SK-N-SH (cell line): ENCODE measurements at regions not wholly inside any gene's neighbourhood (a gene's known extent, or its start where the extent isn't known, plus 50 kb on each side); places are given as distances from the start of the nearest gene placed in this dataset.

Experiments
- CTCF ChIA-PET: fragments of 300-600, 350-600 bp; formaldehyde crosslinking; extraction: SDS; loops from one replicate; lab custom pipeline; 2021; lab: Yijun Ruan, JAX
- POLR2A ChIA-PET: fragments of 350-600 bp; sonication (Branson Sonifier 250); formaldehyde crosslinking; extraction: SDS; loops from one replicate; lab custom pipeline; 2020; ENCODE audit warnings: antibody characterized with exemption, inconsistent platforms; lab: Yijun Ruan, JAX
- DNase-seq: peaks from one replicate; pipeline ENCODE4 v3.0.0; 2012
- H2AFZ ChIP-seq: fragments of 200-600 bp; sonication (generic); 2 replicates; pipeline ENCODE4 v1.8.1; 2016; ENCODE audit warnings: antibody characterized with exemption, mild to moderate bottlenecking, low read depth
- H3F3A ChIP-seq: fragments of 200-600 bp; sonication (generic); replicated peaks from 2 replicates; pipeline ENCODE3; 2016; ENCODE audit warnings: antibody characterized with exemption, mild to moderate bottlenecking; ENCODE audit not compliant: insufficient read depth
- H3K27ac ChIP-seq, 2 experiments: fragments of 200-500 bp in 1 of 2; fragments of 200-600 bp in 1 of 2; sonication (Bioruptor generic) in 1 of 2; sonication (generic), shearing (Covaris generic) in 1 of 2; 2 replicates each; pipeline versions ENCODE4 v1.5.1 to v1.6.1; 2014 to 2016; ENCODE audit warnings: low read depth in 2 of 2, inconsistent platforms in 1 of 2, low read length in 1 of 2, mild to moderate bottlenecking in 1 of 2, mixed read lengths in 1 of 2
- H3K27me3 ChIP-seq: fragments of 200-600 bp; sonication (generic), shearing (Covaris generic); 2 replicates; pipeline ENCODE4 v1.6.1; 2016; ENCODE audit warnings: mixed run types; ENCODE audit not compliant: insufficient read depth
- H3K36me3 ChIP-seq, 2 experiments: fragments of 200-500 bp in 1 of 2; fragments of 200-600 bp in 1 of 2; sonication (Bioruptor generic) in 1 of 2; sonication (generic) in 1 of 2; replicated peaks in 1 of 2; 2 replicates each; pipeline versions ENCODE3 to v1.5.1; 2014 to 2016; ENCODE audit warnings: low read length in 1 of 2, mild to moderate bottlenecking in 1 of 2; ENCODE audit not compliant: insufficient read depth in 2 of 2, control insufficient read depth in 1 of 2
- H3K4me1 ChIP-seq, 2 experiments: fragments of 200-500 bp in 1 of 2; fragments of 200-600 bp in 1 of 2; sonication (Bioruptor generic) in 1 of 2; sonication (generic), shearing (Covaris generic) in 1 of 2; 2 replicates each; pipeline versions ENCODE4 v1.5.1 to v1.6.1; 2014 to 2016; ENCODE audit warnings: low read depth in 1 of 2, low read length in 1 of 2, mixed run types in 1 of 2; ENCODE audit not compliant: insufficient read depth in 2 of 2, control insufficient read depth in 1 of 2
- H3K4me2 ChIP-seq: fragments of 200-600 bp; sonication (generic), shearing (Covaris generic); 2 replicates; pipeline ENCODE4 v1.6.1; 2017; ENCODE audit warnings: mixed run types
- H3K4me3 ChIP-seq, 2 experiments: fragments of 200-500 bp in 1 of 2; fragments of 200-600 bp in 1 of 2; sonication (Bioruptor generic) in 1 of 2; sonication (generic), shearing (Covaris generic) in 1 of 2; 2 replicates each; pipeline versions ENCODE4 v1.5.1 to v1.8.1; 2014 to 2016; ENCODE audit warnings: low read depth in 2 of 2, inconsistent platforms in 1 of 2, low read length in 1 of 2, mild to moderate bottlenecking in 1 of 2, mixed read lengths in 1 of 2, moderate library complexity in 1 of 2
- H3K79me2 ChIP-seq: fragments of 200-600 bp; sonication (generic); 2 replicates; pipeline ENCODE4 v1.8.1; 2017; ENCODE audit warnings: mild to moderate bottlenecking; ENCODE audit not compliant: insufficient read depth
- H3K9ac ChIP-seq: fragments of 200-600 bp; sonication (generic); 2 replicates; pipeline ENCODE4 v1.6.1; 2017; ENCODE audit warnings: mixed run types
- H3K9me2 ChIP-seq: fragments of 200-600 bp; sonication (generic); 2 replicates; pipeline ENCODE4 v1.6.1; 2017; ENCODE audit warnings: mixed run types
- H3K9me3 ChIP-seq: fragments of 200-600 bp; sonication (generic); 2 replicates; pipeline ENCODE4 v1.6.1; 2017; ENCODE audit warnings: mixed run types, mild to moderate bottlenecking, moderate library complexity
- H4K20me1 ChIP-seq: fragments of 200-600 bp; sonication (generic); 2 replicates; pipeline ENCODE4 v1.6.1; 2017; ENCODE audit warnings: mild to moderate bottlenecking, mixed run types; ENCODE audit not compliant: insufficient read depth
- CHD2 ChIP-seq: fragments of 150-350 bp; IDR thresholded peaks from 2 replicates; pipeline ENCODE4 v1.6.1; 2018; ENCODE audit warnings: low read length; ENCODE audit not compliant: partially characterized antibody
- CTCF ChIP-seq: fragments of 200-600 bp; sonication (generic); IDR thresholded peaks from 2 replicates; pipeline ENCODE4 v1.6.1; 2017; ENCODE audit warnings: antibody characterized with exemption, mild to moderate bottlenecking, moderate library complexity
- ELF1 ChIP-seq: IDR thresholded peaks from 2 replicates; pipeline ENCODE4 v1.4.0; 2012
- FOSL2 ChIP-seq: IDR thresholded peaks from 2 replicates; pipeline ENCODE4 v1.4.0; 2012; ENCODE audit warnings: low read depth, mild to moderate bottlenecking, moderate library complexity, borderline replicate concordance
- IRF3 ChIP-seq: fragments of 150-350 bp; IDR thresholded peaks from 2 replicates; pipeline ENCODE4 v1.6.1; 2016; ENCODE audit warnings: mild to moderate bottlenecking, low read depth, low read length
- JUND ChIP-seq: IDR thresholded peaks from 2 replicates; pipeline ENCODE4 v1.4.0; 2012
- MEF2A ChIP-seq: IDR thresholded peaks from 2 replicates; pipeline ENCODE4 v1.4.0; 2012; ENCODE audit warnings: low read depth, borderline replicate concordance
- MXI1 ChIP-seq: IDR thresholded peaks from 2 replicates; pipeline ENCODE4 v1.6.1; 2012; ENCODE audit warnings: mild to moderate bottlenecking, low read depth, low read length, improper control_type of control experiment
- NRF1 ChIP-seq: IDR thresholded peaks from 2 replicates; pipeline ENCODE4 v1.6.1; 2012; ENCODE audit warnings: low read depth, mild to moderate bottlenecking, low read length
- PBX3 ChIP-seq: IDR thresholded peaks from 2 replicates; pipeline ENCODE4; 2012
- RAD21 ChIP-seq: IDR thresholded peaks from 2 replicates; pipeline ENCODE4 v1.6.1; 2012; ENCODE audit warnings: mild to moderate bottlenecking, low read length
- RFX5 ChIP-seq: IDR thresholded peaks from 2 replicates; pipeline ENCODE4 v1.6.1; 2012; ENCODE audit warnings: mild to moderate bottlenecking, improper control_type of control experiment, low read length
- SIN3A ChIP-seq: IDR thresholded peaks from 2 replicates; pipeline ENCODE4 v1.6.1; 2012; ENCODE audit warnings: low read depth, mild to moderate bottlenecking, low read length, moderate library complexity, borderline replicate concordance
- TAF1 ChIP-seq: IDR thresholded peaks from 2 replicates; pipeline ENCODE4 v1.6.1; 2012; ENCODE audit warnings: low read depth, mild to moderate bottlenecking, low read length, moderate library complexity, borderline replicate concordance
- TCF12 ChIP-seq: IDR thresholded peaks from 2 replicates; pipeline ENCODE4 v1.4.0; 2012
- TEAD4 ChIP-seq: IDR thresholded peaks from 2 replicates; pipeline ENCODE4 v1.4.0; 2012; ENCODE audit warnings: mild to moderate bottlenecking, borderline replicate concordance; ENCODE audit not compliant: insufficient read depth
- WGBS: methylation state at CpG from one replicate; pipeline ENCODE4 v1.1.6; 2017; ENCODE audit warnings: low lambda C conversion rate; 5-methylcytosine and 5-hydroxymethylcytosine counted together
- TF ChIP-seq, protein P1 (sequence below): fragments of 150-350 bp; IDR thresholded peaks from 2 replicates; pipeline ENCODE4 v1.6.1; 2017; ENCODE audit warnings: antibody characterized with exemption, low read length, low read depth, borderline replicate concordance

DNA sequence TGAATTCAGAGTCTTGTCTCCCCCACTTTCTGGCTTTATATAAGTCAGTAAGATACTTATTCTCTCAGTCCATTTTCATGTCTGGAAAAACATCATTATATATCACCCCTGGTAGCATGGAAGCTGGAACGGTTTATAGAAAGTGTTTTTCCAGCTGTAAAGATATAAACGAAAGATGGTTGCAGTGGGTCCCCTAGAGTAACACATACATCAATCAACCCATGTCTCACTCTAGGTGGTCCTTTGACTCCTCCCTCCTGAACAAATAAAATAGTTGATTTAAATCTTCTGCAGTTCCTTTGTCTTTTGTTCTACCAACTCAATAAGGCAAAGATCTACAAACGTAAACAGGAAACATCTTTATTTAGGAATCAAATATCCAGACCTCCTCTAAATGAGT is 1306.1 kb upstream of the TENM3 start (continued):
- no peak for TF ChIP-seq PBX3
- TF ChIP-seq, all 33 proteins: peak for 0

DNA sequence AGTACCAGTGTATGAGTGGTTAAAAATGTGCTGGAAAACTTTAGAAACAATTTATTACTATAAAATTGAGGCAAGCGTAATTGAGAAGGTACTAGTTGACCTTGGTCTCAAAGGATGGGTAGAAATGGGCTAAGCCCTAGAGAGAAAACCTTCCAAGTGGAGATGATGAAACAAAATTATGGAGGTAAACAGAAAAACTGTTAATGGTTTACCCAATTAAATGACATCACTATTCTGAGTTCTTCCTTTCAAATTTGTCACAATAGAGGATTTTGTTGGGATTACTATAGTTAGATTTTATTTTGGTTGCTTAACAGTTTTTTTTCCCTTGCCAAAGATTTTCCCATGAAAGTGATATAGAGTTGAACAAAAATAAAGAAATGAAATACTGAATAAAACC is 1302.5 kb upstream of the TENM3 start:
- no peak for DNase-seq
- Histone ChIP-seq H3K4me3 (no peak overlapping the region), H2AFZ (no peak overlapping the region), H3K9ac (no peak overlapping the region), H3K4me2 (no peak overlapping the region), H3K36me3 (no peaks in the 10 kb centered on the region), H3K9me3 (no peaks in the 10 kb centered on the region), H3K27ac (no peak overlapping the region), H3K9me2 (no peaks in the 10 kb centered on the region), H3K79me2 (no peaks in the 10 kb centered on the region), H4K20me1 (no peaks in the 10 kb centered on the region), H3F3A (no peaks in the 10 kb centered on the region), H3K27me3 (no peaks in the 10 kb centered on the region; the same call in 1 of the 2 replicates), H3K4me1 (no peaks in the 10 kb centered on the region; a peak in 1 of 4 replicates)
- ChIA-PET POLR2A (no interaction called here), CTCF (interaction anchor here (0.9 to 1.1 kb wide), 2 partner anchors 275 to 587 kb away, joined by 3 read pairs; no protein-coding TSS in a partner anchor)
- TF ChIP-seq JUND, result no peak
- TF ChIP-seq TEAD4, result no peak
- no peak for TF ChIP-seq CTCF
- TF ChIP-seq, protein P1, sequence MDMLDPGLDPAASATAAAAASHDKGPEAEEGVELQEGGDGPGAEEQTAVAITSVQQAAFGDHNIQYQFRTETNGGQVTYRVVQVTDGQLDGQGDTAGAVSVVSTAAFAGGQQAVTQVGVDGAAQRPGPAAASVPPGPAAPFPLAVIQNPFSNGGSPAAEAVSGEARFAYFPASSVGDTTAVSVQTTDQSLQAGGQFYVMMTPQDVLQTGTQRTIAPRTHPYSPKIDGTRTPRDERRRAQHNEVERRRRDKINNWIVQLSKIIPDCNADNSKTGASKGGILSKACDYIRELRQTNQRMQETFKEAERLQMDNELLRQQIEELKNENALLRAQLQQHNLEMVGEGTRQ, result no peak
- no peak for TF ChIP-seq SIN3A
- WGBS, result 38% methylated on average over 1 of the region's 1 CpG

DNA sequence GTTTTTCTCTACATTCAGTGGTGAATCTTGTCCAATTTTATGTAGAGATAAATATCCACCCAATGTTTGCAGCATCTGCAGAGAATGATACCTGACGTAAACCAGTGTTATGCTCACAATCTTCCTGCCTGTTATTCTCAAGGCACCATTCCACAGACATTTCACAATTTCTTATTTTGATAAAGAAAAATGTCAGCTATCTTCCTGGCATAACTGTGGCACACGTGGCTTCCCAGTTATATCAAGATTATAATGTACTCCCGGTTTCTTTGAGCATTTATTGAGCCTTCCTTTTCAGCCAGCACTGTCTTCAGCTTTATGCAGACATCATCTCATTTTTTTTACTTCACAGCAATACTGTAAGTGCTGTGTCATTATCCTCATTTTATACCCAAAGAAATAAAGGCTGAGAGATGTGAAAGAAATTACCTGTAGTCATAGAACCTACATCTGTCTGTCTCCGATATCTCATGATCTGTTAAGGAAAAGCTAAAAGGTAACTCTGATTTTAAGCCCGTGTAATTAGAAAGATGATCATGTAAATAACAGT is 1300.8 kb upstream of the TENM3 start:
- Histone ChIP-seq H3K9me2 (no peaks in the 10 kb centered on the region), H4K20me1 (no peaks in the 10 kb centered on the region), H3K27ac (no peak overlapping the region), H3K9ac (no peak overlapping the region), H3K27me3 (no peaks in the 10 kb centered on the region; the same call in 1 of the 2 replicates), H3K4me3 (no peak overlapping the region), H2AFZ (no peak overlapping the region), H3K4me1 (no peaks in the 10 kb centered on the region; a peak in 1 of 4 replicates), H3K9me3 (no peaks in the 10 kb centered on the region), H3F3A (no peaks in the 10 kb centered on the region), H3K4me2 (no peak overlapping the region), H3K36me3 (no peaks in the 10 kb centered on the region), H3K79me2 (no peaks in the 10 kb centered on the region)
- DNase-seq, result no peak
- TF ChIP-seq IRF3 (no peak), CHD2 (no peak), TCF12 (no peak), RAD21 (no peak), NRF1 (no peak), MEF2A (no peak), ELF1 (no peak), RFX5 (no peak), FOSL2 (no peak), SIN3A (no peak), TAF1 (no peak), MXI1 (no peak)
- POLR2A ChIA-PET, result no interaction called here
- WGBS, result 59% methylated on average over 5 of the region's 5 CpGs
- CTCF ChIA-PET, result interaction anchor here (0.7 to 1.3 kb wide), 5 partner anchors 13 to 587 kb away, joined by 3 to 4 read pairs (median 3); no protein-coding TSS in a partner anchor
